Choroid plexus epithelial cell (primary cell): ENCODE measurements at regions not wholly inside any gene's neighbourhood (a gene's known extent, or its start where the extent isn't known, plus 50 kb on each side); places are given as distances from the start of the nearest gene placed in this dataset.

Source experiments
- DNase-seq: peaks from one replicate; pipeline ENCODE4 v3.0.0-alpha.2; 2010; ENCODE audit warnings: low read depth
- H3K4me3 ChIP-seq: 2 replicates; pipeline ENCODE4 v1.5.1; 2011; ENCODE audit warnings: low read depth, mild to moderate bottlenecking, control low read depth, low read length, moderate library complexity
- TF ChIP-seq, protein P1 (sequence below): conservative IDR thresholded peaks from 2 replicates; pipeline ENCODE4 v1.5.1; 2011; ENCODE audit warnings: low read depth, mild to moderate bottlenecking, control low read depth, inconsistent platforms, low read length, moderate library complexity

DNA sequence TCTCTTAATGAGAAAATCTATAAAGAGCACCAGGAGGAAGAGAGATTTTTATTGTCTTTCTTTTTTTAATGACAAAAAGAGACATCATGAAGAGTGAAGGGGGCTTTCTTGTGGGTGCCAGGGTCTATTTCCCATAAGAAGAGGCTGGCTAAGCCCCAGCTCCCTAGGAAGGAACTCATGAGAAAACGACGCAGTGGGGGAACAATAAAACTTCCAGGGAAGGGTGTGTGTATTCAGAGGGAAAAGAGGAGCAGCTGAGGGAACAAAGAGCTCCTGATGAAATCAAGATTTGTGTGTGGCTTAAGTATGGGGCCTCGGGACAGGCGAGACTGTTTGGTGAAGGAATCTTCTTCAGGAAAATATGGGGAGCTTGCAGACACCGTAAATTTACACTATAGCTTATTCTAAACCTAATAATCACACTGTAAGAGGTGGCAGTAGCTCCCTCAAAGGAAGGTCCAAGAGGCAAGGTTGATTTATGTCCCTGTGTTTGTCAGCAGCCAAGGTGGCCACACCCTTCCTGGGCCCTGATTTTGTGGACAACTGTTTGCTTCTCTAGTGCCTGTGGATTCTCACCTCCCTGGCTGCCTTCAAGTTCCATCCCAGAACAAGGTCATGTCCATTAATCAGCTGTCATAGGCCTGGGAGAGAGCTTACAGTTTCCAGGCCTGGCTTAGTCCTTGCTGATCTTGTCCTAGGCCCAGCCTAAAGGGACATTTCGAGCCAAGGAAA is 615.7 kb downstream of the INSC start:
- DNase-seq = no peak
- H3K4me3 ChIP-seq = no peak overlapping the region
- TF ChIP-seq, protein P1, sequence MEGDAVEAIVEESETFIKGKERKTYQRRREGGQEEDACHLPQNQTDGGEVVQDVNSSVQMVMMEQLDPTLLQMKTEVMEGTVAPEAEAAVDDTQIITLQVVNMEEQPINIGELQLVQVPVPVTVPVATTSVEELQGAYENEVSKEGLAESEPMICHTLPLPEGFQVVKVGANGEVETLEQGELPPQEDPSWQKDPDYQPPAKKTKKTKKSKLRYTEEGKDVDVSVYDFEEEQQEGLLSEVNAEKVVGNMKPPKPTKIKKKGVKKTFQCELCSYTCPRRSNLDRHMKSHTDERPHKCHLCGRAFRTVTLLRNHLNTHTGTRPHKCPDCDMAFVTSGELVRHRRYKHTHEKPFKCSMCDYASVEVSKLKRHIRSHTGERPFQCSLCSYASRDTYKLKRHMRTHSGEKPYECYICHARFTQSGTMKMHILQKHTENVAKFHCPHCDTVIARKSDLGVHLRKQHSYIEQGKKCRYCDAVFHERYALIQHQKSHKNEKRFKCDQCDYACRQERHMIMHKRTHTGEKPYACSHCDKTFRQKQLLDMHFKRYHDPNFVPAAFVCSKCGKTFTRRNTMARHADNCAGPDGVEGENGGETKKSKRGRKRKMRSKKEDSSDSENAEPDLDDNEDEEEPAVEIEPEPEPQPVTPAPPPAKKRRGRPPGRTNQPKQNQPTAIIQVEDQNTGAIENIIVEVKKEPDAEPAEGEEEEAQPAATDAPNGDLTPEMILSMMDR = no peak

DNA sequence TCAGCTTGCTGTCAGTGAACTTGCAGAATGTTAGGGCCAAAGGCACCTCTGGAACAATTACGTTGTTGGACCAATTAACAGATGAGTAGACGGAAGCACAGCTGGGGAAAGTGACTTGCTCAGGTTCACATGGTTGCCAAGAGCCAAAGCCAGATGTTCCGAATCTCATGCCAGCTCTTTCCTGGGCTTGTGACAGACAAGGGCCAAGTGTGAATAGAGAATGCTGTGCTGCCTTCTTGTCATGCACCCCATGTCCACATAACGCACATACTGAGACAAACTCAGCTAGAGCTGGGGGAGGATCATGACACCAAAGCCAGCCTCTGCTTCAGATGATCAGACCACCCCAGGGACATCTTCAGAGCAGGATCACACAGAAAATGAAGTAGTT is 616.3 kb downstream of the INSC start:
- no peak overlapping the region for H3K4me3 ChIP-seq
- no peak for DNase-seq
- TF ChIP-seq, protein P1 = no peak

DNA sequence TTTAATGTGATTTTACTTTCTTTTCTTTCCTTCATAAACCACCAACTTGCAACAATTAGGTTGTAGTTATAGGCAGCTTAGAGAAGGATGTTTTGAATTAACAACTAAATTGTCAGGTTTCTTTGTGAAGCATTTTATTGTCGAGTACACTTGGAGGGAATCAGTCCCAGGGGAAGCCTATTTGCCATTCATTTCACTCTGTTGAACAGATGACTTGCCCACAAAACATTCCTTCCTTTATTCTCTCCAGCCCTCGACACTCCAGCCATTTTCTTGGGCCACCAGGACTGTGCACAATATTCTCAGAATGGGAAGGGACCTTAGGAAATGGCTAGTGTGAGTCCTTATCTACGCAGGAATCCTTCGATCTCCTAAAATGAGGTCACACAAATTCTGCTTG is 620.6 kb downstream of the SOX6 start:
- H3K4me3 ChIP-seq = no peak overlapping the region
- TF ChIP-seq, protein P1 = no peak
- no peak for DNase-seq

DNA sequence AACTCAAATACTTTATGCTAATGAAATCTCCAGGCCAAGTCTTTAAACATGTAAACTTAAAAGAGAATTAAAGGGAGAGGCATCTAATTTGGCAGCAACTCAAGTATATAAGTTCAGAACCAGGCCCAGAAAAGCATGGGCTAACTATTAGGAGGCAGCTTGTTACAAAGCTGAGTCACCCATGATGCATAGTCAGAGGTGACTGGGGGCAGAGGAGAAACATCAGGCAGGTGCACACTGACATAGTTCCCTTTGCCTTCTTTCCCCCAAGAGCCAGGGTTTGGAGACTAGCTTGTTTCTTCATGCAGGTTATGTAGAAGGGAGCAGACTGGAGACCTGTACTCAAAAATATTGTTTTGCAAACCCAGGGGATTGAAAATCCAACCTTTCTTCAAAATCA is 619.0 kb downstream of the SOX6 start:
- DNase-seq = peak; percentile 16
- TF ChIP-seq, protein P1 = no peak
- H3K4me3 ChIP-seq = no peak overlapping the region

DNA sequence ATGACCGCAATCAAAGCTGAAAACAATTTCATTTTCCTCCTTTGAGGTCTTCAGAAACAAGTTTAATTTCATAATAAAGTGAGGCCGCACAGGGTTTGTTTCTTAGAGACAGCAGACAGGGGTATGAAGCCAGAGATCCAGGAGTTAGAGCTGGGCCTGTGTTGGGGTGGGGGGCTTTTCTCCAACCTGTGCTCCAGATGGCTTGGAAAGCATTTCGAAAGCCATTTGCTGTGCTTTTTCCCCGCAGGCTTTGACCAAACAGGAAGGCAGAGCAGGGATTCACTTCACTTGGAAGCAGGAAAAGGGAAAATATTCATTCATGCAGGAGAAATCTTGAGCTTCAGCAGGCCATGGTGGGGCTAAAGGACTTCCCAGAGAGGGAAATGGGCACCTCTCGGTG is 617.4 kb downstream of the SOX6 start:
- DNase-seq = no peak
- TF ChIP-seq, protein P1 = no peak
- H3K4me3 ChIP-seq = no peak overlapping the region

DNA sequence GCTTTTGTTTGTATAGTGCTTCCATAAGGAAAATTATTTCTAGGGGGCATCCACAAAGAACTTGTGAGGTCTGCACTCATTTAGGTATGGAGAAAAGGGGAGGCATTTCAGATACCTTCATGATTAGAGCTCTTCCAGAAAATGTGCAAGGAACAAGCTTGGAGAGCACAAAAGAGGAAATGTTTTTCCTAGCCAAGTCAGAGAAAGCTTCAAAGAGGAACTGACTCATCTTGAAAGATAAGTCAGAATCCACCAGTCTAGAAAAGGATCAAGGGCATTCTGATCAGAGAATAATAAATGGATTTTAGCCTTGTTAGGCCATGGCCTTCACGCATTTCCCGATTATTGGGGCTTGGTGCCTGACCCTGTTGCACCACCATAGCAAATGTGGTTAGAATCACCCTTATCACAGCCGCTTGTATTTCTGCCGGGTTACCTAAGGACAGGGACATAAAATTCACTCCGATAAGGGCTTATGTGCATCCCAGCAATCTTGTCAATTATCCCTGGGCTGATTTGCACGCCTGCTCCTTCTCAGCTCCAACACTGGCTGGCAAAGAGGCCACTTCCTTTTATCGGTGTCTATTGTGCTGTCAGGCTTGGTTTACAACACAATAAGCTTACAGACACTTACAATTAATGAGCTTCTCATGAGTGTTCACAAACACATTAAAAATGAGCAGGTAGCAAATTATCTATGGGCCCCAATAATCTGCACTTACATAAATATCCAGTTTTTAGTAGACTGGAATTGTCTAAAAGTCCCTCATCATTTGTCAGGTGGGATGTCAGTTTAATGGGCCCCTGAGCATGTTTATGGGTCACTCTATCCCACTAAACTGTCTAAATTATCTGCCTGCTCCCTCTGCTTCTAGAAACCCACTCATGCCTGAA is 613.5 kb downstream of the SOX6 start:
- TF ChIP-seq, protein P1 = no peak
- H3K4me3 ChIP-seq = no peak overlapping the region
- peak; percentile 20 for DNase-seq
